Bone marrow (tissue), 2 donors: ENCODE measurements at regions not wholly inside any gene's neighbourhood (a gene's known extent, or its start where the extent isn't known, plus 50 kb on each side); places are given as distances from the start of the nearest gene placed in this dataset.

ENCODE experiments used
- DNase-seq, 2 donors: peaks; one replicate each; lab custom pipeline; 2025; lab: John Stamatoyannopoulos, UW

- no peak for DNase-seq
Measured at GRCh38 chr17:63132459-63132911, 166.4 kb downstream of the TANC2 start.

DNA sequence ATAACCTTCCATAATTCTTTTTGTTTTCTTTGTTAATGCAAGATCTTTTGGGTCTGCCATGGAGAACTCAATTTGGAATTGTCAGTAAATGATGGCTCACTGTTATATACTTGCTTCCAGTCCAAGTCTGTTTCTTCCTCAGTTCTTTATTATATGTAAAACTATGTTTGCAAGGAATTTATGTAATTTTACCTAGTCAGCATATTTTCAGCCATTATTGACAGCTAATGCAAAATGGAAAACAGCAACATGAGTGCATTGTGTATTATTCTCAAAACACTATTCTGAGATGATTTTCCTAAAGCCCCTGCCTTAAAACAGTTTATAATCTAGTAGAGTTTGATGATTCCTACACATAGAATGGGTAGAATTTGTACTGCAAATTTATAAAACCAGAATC lies 167.5 kb downstream of the TANC2 start:
- no peak for DNase-seq

- no peak for DNase-seq
Measured at GRCh38 chr17:63134867-63135266, 168.8 kb downstream of the TANC2 start.

GRCh38 chr17:63136369-63137012 lies 170.5 kb downstream of the TANC2 start:
- no peak for DNase-seq

GRCh38 chr17:63137163-63137562 lies 171.1 kb downstream of the TANC2 start:
- no peak for DNase-seq

DNA sequence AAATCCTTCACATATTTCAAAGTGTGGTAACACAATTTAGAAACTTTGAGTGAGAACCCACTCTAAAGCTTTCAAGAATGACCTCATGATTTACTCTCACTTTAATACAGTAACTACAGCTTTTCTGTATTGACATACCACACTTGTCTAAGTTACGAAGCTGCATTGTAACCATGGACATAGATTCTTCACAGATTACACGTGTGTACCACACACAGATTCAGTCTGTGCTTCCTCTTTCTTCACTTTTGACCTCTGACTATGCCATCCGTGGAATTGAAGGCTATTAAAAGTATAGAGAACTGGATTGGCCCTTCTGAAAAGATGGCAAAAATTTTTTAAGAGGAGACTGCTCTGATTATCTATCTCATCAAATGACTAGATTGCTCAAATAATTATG lies 172.7 kb downstream of the TANC2 start:
- no peak for DNase-seq

- DNase-seq, result no peak
Measured at GRCh38 chr17:63139356-63139755, 173.3 kb downstream of the TANC2 start.

DNA sequence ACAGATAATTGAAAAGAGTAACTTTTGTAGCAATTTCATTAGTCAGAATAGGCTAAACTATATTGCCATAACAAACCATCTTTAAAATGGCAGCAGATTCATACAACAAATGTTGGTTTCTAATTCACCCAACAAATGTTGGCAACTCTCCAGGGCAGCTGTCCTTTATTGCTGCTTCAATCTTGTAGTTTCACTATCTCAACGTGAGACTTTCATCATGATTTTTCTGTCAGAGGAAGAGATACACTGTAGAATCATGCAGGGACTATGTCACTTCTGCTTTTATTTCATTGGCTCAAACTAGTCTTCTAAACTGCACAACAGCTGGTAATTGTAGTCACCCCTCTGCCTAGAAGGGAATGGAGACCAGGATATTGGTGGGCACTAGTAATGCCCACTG lies 174.2 kb downstream of the TANC2 start:
- DNase-seq, result peak in 1 of 2 donors; percentile 85

GRCh38 chr17:63142836-63143235 lies 176.8 kb downstream of the TANC2 start:
- no peak for DNase-seq

- no peak for DNase-seq
Measured at GRCh38 chr17:63150490-63150889, 184.5 kb downstream of the TANC2 start.

DNA sequence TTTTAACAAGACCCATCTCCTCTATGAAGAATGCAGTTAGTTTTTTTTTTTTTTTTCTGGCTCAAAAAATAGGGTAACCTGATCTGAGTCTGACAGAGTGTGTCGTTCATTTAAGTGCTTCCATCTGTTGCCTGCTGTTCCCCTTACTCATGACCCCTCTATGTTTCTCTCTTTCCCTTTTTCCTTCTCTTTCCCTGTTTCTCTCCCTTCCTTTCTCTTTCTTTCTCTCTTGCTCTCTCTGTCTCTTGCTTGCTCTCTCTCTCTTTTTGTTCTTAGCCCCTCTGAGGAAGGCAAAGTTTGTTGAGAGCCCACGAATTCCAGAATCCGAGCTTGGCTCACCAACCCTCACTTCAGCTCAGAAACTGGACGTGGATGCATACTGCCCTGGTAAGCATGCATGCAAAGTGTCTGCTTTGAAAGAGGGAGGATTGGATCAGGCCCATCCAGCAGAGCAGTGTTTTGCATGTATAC lies 185.0 kb downstream of the TANC2 start:
- no peak for DNase-seq

- no peak for DNase-seq
Measured at GRCh38 chr17:63151941-63152523, 186.0 kb downstream of the TANC2 start.

- DNase-seq, result no peak
Measured at GRCh38 chr17:63153488-63153887, 187.5 kb downstream of the TANC2 start.

DNA sequence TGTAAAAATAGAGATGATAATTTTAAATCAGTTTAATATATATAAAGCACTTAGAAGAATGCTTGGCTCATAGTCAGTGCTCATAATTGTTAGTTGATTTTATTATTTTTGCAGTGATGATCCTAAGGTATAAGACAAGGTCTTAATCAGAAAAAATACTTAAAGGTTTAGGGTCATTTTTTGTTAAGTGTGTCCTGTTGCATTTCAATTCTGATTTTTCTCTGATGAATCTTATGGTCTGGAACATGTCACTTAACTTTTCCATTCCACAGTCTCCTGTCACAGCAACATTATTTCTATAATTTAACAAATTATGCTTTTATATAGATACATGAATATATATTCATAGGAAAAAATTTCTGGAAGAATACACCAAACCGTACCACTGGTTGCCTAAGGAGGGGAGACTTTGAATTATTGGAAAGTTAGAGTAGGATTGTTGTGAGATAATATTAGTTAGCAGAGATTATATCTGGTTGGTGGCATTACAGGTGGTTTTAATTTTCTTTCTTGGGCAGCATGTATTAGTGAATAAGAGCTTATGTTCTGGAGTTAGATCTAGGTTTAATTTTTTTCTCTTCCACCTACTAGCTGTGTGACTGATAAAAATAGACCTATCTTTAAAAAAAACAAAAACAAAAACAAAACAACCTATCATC lies 188.7 kb downstream of the TANC2 start:
- DNase-seq, result no peak

DNA sequence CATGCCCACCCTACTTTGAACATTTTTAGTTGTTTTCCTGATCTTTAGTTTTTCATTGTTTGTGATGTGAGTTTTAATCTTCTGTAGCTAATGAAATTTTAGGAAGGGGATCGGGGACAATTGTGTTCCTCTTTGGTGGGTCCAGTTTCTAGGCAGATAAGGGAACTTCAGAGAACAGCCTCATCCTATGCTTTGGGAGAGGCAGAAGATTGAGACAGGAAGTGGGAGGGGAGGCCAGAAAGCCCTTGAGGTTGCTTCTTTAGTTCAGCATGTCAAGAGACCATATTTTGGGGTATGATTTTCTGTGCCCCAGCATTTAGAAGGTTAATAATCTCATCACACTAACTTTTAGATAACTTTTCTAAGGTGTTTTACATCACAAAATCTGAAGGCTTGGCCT lies 191.0 kb downstream of the TANC2 start:
- DNase-seq, result no peak

DNA sequence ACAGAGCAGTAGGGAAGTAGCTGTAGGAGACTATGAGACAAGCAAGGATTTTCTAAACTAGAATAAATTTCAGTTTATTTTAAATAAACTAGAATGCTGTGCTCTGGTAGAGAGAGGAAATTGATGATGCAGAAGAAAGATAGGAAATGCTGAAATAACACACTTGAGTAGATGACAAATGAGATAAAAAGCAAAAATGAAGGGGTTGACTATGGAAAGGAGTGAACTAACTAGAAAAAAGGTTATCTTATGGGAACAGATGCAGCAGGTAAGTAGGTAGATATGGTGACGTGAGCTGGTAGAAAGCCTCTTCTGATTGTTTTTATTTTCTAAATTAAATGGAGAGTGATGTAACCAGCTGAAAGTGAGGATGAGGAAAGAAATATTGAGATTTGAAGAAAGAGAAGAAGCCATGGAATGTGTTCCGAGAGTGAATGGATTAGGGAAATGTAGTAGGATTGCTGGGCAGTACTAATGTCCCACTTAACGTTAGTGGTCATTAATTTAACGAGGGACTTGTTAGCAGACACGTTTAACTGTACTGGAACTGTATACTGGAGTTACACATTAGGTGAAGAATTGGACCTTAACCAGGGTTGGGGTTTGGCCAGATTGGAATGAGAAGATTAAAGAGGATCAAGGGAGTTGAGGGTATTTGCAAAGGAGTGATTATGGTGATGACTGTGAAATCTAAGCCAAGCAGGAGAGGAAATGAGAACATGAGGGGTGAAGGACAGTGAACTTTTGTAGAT lies 196.5 kb downstream of the TANC2 start:
- no peak for DNase-seq

DNA sequence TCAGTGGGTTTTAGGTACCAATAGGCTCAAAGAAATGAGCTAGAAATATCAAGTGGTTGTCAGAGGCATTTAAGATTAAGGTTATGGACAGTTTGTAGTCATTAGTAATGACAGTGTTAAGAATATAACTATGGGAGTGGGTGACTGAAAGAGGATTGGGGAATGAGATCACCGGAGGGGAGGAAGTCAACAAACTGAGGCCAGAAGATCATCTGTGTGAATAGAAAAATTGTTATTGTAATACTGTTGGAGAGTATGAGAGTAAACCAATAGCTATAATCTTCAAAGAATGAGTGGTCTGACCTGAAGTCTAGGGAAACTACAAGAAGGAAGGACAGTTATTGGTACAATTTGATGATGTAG lies 197.1 kb downstream of the TANC2 start:
- DNase-seq, result no peak

DNA sequence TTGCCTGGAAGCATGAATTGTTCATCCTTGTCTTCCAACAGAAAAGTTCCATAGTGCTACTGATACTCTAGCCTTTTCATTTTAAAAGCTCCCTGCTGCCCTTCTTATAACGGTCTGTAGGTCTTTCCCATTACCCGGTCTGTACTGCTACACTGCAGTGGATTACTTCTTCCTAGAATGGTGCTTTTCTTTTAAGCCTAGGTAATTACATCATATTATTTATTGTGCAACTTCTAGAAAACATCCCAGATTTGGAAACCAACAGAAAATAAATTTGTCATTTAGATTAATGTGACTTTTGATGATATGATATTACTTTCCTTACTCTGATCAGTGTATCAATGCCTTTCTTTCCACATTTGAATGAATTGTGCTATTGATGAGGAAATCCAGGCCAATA lies 199.4 kb downstream of the TANC2 start:
- DNase-seq, result no peak

DNA sequence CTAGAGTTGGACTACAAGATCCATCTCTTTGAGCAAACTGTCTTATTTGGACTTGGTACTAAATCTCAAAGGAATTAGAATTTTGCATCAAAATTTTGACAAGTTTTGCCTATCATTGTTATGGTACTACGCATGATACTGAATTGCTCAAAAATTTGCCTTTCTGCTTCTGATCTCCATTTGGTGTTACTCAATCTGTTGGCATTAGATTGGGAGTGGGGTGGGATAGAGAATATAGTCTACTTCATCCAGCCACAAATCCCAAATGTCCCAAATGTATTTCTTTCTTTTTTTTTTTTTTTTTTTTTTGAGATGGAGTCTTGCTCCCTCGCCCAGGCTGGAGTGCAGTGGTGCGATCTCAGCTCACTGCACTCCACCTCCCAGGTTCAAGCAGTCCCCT lies 204.8 kb downstream of the TANC2 start:
- no peak for DNase-seq

DNA sequence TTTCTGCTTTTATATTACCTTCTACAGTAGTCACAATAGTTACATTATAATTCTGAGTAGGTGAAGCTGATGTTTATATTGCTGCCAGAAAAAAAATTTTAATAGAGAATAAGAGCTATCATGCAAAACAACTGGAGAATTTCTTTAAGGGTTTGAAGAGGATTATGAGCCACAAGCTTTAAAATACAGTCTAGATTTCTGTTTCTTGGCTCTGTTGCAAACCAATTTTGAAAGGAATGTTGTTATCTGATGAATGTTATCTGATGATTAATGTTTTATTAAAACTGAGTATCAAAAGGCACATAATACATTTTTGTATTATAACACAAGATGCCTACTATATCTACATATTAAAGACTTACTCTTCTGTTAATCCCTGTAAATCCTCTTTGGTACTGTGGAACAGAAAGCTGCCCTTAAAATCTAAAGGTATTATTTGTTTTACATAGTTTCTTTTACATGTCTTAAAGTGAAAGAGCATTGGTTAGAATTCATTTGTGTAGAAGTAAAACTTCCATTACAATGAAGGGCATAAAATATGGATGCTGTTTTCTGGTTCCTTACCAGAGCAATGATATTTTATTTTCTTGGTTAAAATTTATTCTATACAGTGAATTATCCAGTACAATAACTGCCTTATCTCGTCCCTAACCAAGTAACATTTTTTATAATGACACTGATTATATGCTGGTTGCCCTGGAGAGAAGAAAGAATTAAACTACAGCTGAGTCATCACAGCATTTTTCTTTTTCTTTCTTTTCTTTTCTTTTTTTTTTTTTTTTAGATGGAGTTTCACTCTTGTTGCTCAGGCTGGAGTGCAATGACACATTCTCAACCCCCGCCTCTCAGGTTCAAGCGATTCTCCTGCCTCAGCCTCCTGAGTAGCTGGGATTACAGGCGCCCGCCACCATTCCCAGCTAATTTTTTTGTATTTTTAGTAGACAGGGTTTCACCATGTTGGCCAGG lies 205.7 kb downstream of the TANC2 start:
- DNase-seq, result no peak

GRCh38 chr17:63173450-63173849 lies 207.4 kb downstream of the TANC2 start:
- DNase-seq, result no peak

DNA sequence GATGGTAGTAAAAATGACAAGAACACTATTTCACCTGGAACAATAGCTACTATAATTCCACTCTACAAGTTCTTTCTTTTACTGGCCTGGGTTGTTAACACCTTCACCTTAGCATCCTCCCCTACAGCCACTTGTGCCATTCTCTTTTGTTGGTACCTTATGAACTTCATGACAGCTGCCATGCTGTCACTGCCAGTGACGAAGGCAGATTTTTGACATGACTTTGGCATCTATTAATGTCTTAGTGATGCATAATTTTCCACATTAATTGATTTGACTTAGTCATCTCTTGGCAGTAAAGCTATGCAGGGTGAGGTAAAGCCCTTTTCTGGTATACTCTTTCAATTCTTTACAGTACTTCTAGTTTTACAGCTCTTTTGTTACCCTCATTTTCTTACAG lies 207.9 kb downstream of the TANC2 start:
- DNase-seq, result no peak
